Mammary epithelial cell (primary cell): ENCODE measurements at regions not wholly inside any gene's neighbourhood (a gene's known extent, or its start where the extent isn't known, plus 50 kb on each side); places are given as distances from the start of the nearest gene placed in this dataset.

Experiments
- EZH2 ChIP-seq: IDR thresholded peaks from 2 replicates; pipeline ENCODE4 v1.6.1; 2012; ENCODE audit warnings: low read length, inconsistent platforms, borderline replicate concordance
- TF ChIP-seq, protein P1 (sequence below), 2 donors: IDR thresholded peaks in 1 of 2; conservative IDR thresholded peaks in 1 of 2; 2 replicates each; pipeline ENCODE4 v1.5.1; 2011 to 2012; ENCODE audit warnings: inconsistent platforms in 2 of 2, low read length in 2 of 2, mild to moderate bottlenecking in 2 of 2, control low read depth in 1 of 2, low read depth in 1 of 2; ENCODE audit not compliant: insufficient read depth in 1 of 2; ENCODE audit errors: extremely low read depth in 1 of 2

DNA sequence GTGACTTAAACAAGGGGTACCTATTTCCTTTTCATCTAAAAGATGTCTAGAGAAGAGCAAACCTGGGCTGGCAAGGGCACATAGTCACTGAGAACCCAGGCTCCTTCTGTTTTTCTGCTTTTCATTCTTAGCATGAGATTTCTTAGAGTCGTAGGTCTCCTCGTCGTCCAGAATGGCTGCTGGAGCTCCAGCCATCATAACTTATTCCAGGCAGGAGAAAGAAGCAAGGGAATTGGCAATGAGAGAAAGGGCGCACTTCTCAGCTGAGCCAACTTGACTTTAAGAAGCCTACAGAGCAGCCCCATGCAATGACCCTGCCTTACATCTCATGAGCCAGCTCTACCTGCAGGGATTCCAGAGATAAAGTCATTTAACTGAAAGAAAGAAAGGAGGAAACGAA is 213.4 kb downstream of the BMP7 start:
- TF ChIP-seq, protein P1, sequence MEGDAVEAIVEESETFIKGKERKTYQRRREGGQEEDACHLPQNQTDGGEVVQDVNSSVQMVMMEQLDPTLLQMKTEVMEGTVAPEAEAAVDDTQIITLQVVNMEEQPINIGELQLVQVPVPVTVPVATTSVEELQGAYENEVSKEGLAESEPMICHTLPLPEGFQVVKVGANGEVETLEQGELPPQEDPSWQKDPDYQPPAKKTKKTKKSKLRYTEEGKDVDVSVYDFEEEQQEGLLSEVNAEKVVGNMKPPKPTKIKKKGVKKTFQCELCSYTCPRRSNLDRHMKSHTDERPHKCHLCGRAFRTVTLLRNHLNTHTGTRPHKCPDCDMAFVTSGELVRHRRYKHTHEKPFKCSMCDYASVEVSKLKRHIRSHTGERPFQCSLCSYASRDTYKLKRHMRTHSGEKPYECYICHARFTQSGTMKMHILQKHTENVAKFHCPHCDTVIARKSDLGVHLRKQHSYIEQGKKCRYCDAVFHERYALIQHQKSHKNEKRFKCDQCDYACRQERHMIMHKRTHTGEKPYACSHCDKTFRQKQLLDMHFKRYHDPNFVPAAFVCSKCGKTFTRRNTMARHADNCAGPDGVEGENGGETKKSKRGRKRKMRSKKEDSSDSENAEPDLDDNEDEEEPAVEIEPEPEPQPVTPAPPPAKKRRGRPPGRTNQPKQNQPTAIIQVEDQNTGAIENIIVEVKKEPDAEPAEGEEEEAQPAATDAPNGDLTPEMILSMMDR (conservative IDR thresholded peaks at IDR 0.05 in 1 of 2, IDR thresholded peaks at IDR 0.05 in 1 of 2; ENCODE audit: extremely low read depth in 1 of 2, insufficient read depth in 1 of 2, low read depth in 1 of 2, low read length in 2 of 2) = no peak
- no peak for TF ChIP-seq EZH2
